ENCODE measurements at regions not wholly inside any gene's neighbourhood (a gene's known extent, or its start where the extent isn't known, plus 50 kb on each side); places are given as distances from the start of the nearest gene placed in this dataset.
A peak's percentile ranks its signal among the peaks of the same experiment; 100 is the strongest.

GRCh38 chr14:52380294-52380693 is 66.2 kb downstream of the PTGER2 start:
- CTCF ChIA-PET, result interaction anchor here (0.6 to 0.9 kb wide), 2 partner anchors 12 to 240 kb away, joined by 3 read pairs; no protein-coding TSS in a partner anchor
- H3K4me1 ChIP-seq (ENCODE audit: control insufficient read depth, insufficient read depth, low read length), result no peaks in the 10 kb centered on the region
- TF ChIP-seq ZNF513 (tag by site-specific recombination; IDR thresholded peaks at IDR 0.05) (no peak), ATF2 (tag by site-specific recombination; IDR thresholded peaks at IDR 0.05; ENCODE audit: low read depth) (peak; percentile 51; the same call in 1 of the 2 replicates)
- H3K4me3 ChIP-seq (ENCODE audit: low read depth, low read length), result no peak overlapping the region
- POLR2A ChIA-PET, result no interaction called here
- H3K36me3 ChIP-seq (ENCODE audit: control insufficient read depth in 2 of 2, insufficient read depth in 1 of 2, low read length in 2 of 2), result no peaks in the 10 kb centered on the region
- H3K9me3 ChIP-seq (ENCODE audit: control insufficient read depth, insufficient read depth, low read depth, low read length), result no peaks in the 10 kb centered on the region
- H3K27ac ChIP-seq (ENCODE audit: extremely low read depth, low read depth, low read length), result no peak overlapping the region
